ENCODE measurements at regions not wholly inside any gene's neighbourhood (a gene's known extent, or its start where the extent isn't known, plus 50 kb on each side); places are given as distances from the start of the nearest gene placed in this dataset.

- no peak for TF ChIP-seq POLR2A (IDR thresholded peaks at IDR 0.05)
- no peak for TF ChIP-seq CTCF (IDR thresholded peaks at IDR 0.05)
- H3K27me3 ChIP-seq, result no peaks in the 10 kb centered on the region
- no peaks in the 10 kb centered on the region for H3K36me3 ChIP-seq
- no peak overlapping the region for H3K4me3 ChIP-seq
- no peak overlapping the region for H3K27ac ChIP-seq
- H3K4me1 ChIP-seq, result no peaks in the 10 kb centered on the region
- no peaks in the 10 kb centered on the region for H3K9me3 ChIP-seq
- no peak for DNase-seq
Measured at GRCh38 chr3:18670759-18671158, 245.6 kb upstream of the SATB1 start.

GRCh38 chr3:18669374-18669773 lies 244.2 kb upstream of the SATB1 start:
- no peak for DNase-seq
- Histone ChIP-seq H3K4me3 (no peak overlapping the region), H3K27me3 (no peaks in the 10 kb centered on the region), H3K9me3 (no peaks in the 10 kb centered on the region), H3K36me3 (no peaks in the 10 kb centered on the region), H3K27ac (no peak overlapping the region), H3K4me1 (no peaks in the 10 kb centered on the region)
- no peak for TF ChIP-seq CTCF (IDR thresholded peaks at IDR 0.05)

- no peak overlapping the region for H3K4me3 ChIP-seq
- DNase-seq, result no peak
- H3K27me3 ChIP-seq, result no peaks in the 10 kb centered on the region
- TF ChIP-seq POLR2A (IDR thresholded peaks at IDR 0.05), result no peak
- no peak for TF ChIP-seq CTCF (IDR thresholded peaks at IDR 0.05)
- H3K36me3 ChIP-seq, result no peaks in the 10 kb centered on the region
- no peaks in the 10 kb centered on the region for H3K4me1 ChIP-seq
- H3K9me3 ChIP-seq, result no peaks in the 10 kb centered on the region
- no peak overlapping the region for H3K27ac ChIP-seq
Measured at GRCh38 chr3:18667552-18667951, 242.4 kb upstream of the SATB1 start.

- Histone ChIP-seq H3K36me3 (no peaks in the 10 kb centered on the region), H3K27me3 (no peaks in the 10 kb centered on the region), H3K4me1 (no peaks in the 10 kb centered on the region), H3K4me3 (no peak overlapping the region), H3K9me3 (no peaks in the 10 kb centered on the region), H3K27ac (no peak overlapping the region)
- no peak for TF ChIP-seq CTCF (IDR thresholded peaks at IDR 0.05)
- TF ChIP-seq POLR2A (IDR thresholded peaks at IDR 0.05), result no peak
- DNase-seq, result no peak
Measured at GRCh38 chr3:18666655-18667054, 241.5 kb upstream of the SATB1 start.

GRCh38 chr3:18660059-18660458 lies 234.9 kb upstream of the SATB1 start:
- TF ChIP-seq POLR2A (IDR thresholded peaks at IDR 0.05) (no peak), CTCF (IDR thresholded peaks at IDR 0.05) (no peak)
- H3K4me3 ChIP-seq, result no peak overlapping the region
- no peak for DNase-seq
- no peaks in the 10 kb centered on the region for H3K36me3 ChIP-seq
- H3K4me1 ChIP-seq, result no peaks in the 10 kb centered on the region
- no peak overlapping the region for H3K27ac ChIP-seq
- no peaks in the 10 kb centered on the region for H3K27me3 ChIP-seq
- no peaks in the 10 kb centered on the region for H3K9me3 ChIP-seq

Data from Peyer's patch (tissue), 4 donors.